H1 (cell line): ENCODE measurements at regions not wholly inside any gene's neighbourhood (a gene's known extent, or its start where the extent isn't known, plus 50 kb on each side); places are given as distances from the start of the nearest gene placed in this dataset.

Experiments used
- KDM4A ChIP-seq: IDR thresholded peaks from one replicate; pipeline ENCODE4 v1.7.1; 2012; ENCODE audit warnings: low read depth, mild to moderate bottlenecking, moderate library complexity, low read length, inconsistent platforms; ENCODE audit not compliant: severe bottlenecking
- POU5F1 ChIP-seq: IDR thresholded peaks from 2 replicates; pipeline ENCODE4 v1.6.1; 2011; ENCODE audit warnings: low read depth, mild to moderate bottlenecking, low read length, moderate library complexity
- RFX5 ChIP-seq: IDR thresholded peaks from 2 replicates; pipeline ENCODE4 v1.6.1; 2011; ENCODE audit warnings: low read depth, low read length, improper control_type of control experiment, borderline replicate concordance
- SAP30 ChIP-seq: fragments of 300-600 bp; sonication (generic); IDR thresholded peaks from 2 replicates; pipeline ENCODE4 v1.7.1; 2012; ENCODE audit warnings: low read length, moderate library complexity, mild to moderate bottlenecking, inconsistent platforms; ENCODE audit not compliant: insufficient read depth, insufficient replicate concordance
- SIRT6 ChIP-seq: IDR thresholded peaks from one replicate; pipeline ENCODE4 v1.7.1; 2012; ENCODE audit warnings: low read length, inconsistent platforms
- SP2 ChIP-seq: IDR thresholded peaks from 2 replicates; pipeline ENCODE4 v1.6.1; 2012; ENCODE audit warnings: mild to moderate bottlenecking, low read length, inconsistent platforms
- TF ChIP-seq, protein P1 (sequence below): IDR thresholded peaks from 2 replicates; pipeline ENCODE4 v1.6.1; 2012; ENCODE audit warnings: inconsistent platforms

DNA sequence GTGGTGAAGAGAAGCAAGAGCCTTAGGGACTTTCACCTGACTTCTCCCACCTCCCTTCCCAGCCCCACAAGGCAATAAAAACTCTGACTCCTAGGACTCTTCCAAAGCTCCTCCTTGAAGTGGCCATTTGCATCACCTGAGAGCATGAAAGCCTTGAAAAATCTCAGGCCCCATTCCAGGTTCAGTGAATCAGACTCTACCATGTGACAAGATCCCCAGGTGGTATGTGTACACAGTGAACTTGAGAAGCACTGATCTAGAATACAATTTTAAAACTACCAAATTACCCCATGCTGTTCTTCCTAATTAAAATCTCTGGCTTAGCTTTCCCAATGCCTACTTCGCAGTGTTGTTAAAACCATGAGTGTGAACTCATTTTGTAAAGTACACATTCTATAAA is 195.1 kb upstream of the SAMSN1 start (continued):
- no peak for TF ChIP-seq SP2
- no peak for TF ChIP-seq KDM4A
- no peak for TF ChIP-seq SAP30
- TF ChIP-seq RFX5 = no peak
- TF ChIP-seq POU5F1 = no peak
- TF ChIP-seq, protein P1, sequence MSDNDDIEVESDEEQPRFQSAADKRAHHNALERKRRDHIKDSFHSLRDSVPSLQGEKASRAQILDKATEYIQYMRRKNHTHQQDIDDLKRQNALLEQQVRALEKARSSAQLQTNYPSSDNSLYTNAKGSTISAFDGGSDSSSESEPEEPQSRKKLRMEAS = no peak
- TF ChIP-seq SIRT6 = no peak
- TF ChIP-seq, all 59 proteins: peak for 0
